A673 (cell line): ENCODE measurements at regions not wholly inside any gene's neighbourhood (a gene's known extent, or its start where the extent isn't known, plus 50 kb on each side); places are given as distances from the start of the nearest gene placed in this dataset.

Experiments
- BruUV-seq: library from RNA; stranded (reverse); fragments of 400-500 nt; replicated peaks from 2 replicates; lab custom pipeline; 2021; lab: Mats Ljungman, UMichigan
- CTCF ChIA-PET: fragments of 300-600 bp; sonication (Branson Sonifier 250); formaldehyde crosslinking; loops from one replicate; lab custom pipeline; 2022; ENCODE audit warnings: antibody characterized with exemption; lab: Charles Lee
- POLR2A ChIA-PET: fragments of 300-600 bp; sonication (Branson Sonifier 250); formaldehyde crosslinking; loops from one replicate; lab custom pipeline; 2022; ENCODE audit warnings: antibody characterized with exemption; ENCODE audit not compliant: low non-redundant PET; lab: Charles Lee
- DNase-seq: peaks from one replicate; pipeline ENCODE4 v3.0.0-alpha.2; 2015; ENCODE audit warnings: low spot score
- H3K27ac ChIP-seq: fragments of 200-600 bp; sonication (generic); 2 replicates; pipeline ENCODE4 v1.5.1; 2016; ENCODE audit warnings: mixed run types, low read depth, mild to moderate bottlenecking, mixed read lengths, antibody characterized with exemption, low read length; ENCODE audit not compliant: poor library complexity, severe bottlenecking
- H3K27me3 ChIP-seq: fragments of 200-600 bp; sonication (generic); replicated peaks from 2 replicates; pipeline ENCODE4 v1.6.1; 2017; ENCODE audit warnings: mixed run types, low read depth, mild to moderate bottlenecking, mixed read lengths, antibody characterized with exemption, low read length; ENCODE audit not compliant: insufficient read depth, poor library complexity
- H3K36me3 ChIP-seq: fragments of 200-600 bp; sonication (generic); 2 replicates; pipeline ENCODE4 v1.6.1; 2016; ENCODE audit warnings: mixed run types, mild to moderate bottlenecking, mixed read lengths, antibody characterized with exemption, low read length; ENCODE audit not compliant: insufficient read depth, poor library complexity, severe bottlenecking
- H3K4me1 ChIP-seq: fragments of 200-600 bp; sonication (generic); 2 replicates; pipeline ENCODE4 v1.6.1; 2017; ENCODE audit warnings: mixed run types, mild to moderate bottlenecking, mixed read lengths, antibody characterized with exemption, low read length; ENCODE audit not compliant: insufficient read depth, poor library complexity, severe bottlenecking
- H3K4me3 ChIP-seq: fragments of 200-600 bp; sonication (generic); 2 replicates; pipeline ENCODE4 v1.5.1; 2016; ENCODE audit warnings: low read depth, mixed run types, mild to moderate bottlenecking, mixed read lengths, low read length; ENCODE audit not compliant: poor library complexity, severe bottlenecking
- H3K9me3 ChIP-seq: fragments of 200-600 bp; sonication (generic); 2 replicates; pipeline ENCODE4 v1.6.1; 2016; ENCODE audit warnings: mixed run types, low read depth, mild to moderate bottlenecking, mixed read lengths, antibody characterized with exemption, low read length; ENCODE audit not compliant: poor library complexity, severe bottlenecking
- CTCF ChIP-seq: fragments of 300-800, 200-600 bp; sonication (generic); conservative IDR thresholded peaks from 2 replicates; pipeline ENCODE4 v1.5.1; 2017; ENCODE audit warnings: low read depth, mild to moderate bottlenecking, antibody characterized with exemption, low read length, moderate library complexity, mixed read lengths
- EZH2 ChIP-seq: fragments of 200-600 bp; sonication (generic); IDR thresholded peaks from 2 replicates; pipeline ENCODE4 v1.6.1; 2017; ENCODE audit warnings: borderline replicate concordance, low read depth, mild to moderate bottlenecking, mixed read lengths, antibody characterized with exemption, low read length; ENCODE audit not compliant: poor library complexity, severe bottlenecking
- intact Hi-C: fragments of 100-400 bp; cut with micrococcal nuclease; formaldehyde crosslinking; loops from one replicate; pipeline ENCODE4 v1.10.0; 2022; ENCODE audit not compliant: unreplicated experiment

- POLR2A ChIA-PET: no interaction called here
- no TSS peak for BruUV-seq
- TF ChIP-seq EZH2: no peak
- CTCF ChIA-PET: no interaction called here
- Histone ChIP-seq H3K4me3 (no peak overlapping the region), H3K27ac (no peak overlapping the region), H3K27me3 (no peaks in the 10 kb centered on the region), H3K4me1 (no peaks in the 10 kb centered on the region), H3K9me3 (peaks cover 8% of the 10 kb centered on the region), H3K36me3 (no peaks in the 10 kb centered on the region)
- DNase-seq: no peak
- intact Hi-C loops: no loop called here
Measured at GRCh38 chr4:36492041-36492440, 210.6 kb downstream of the DTHD1 start.

GRCh38 chr4:36492590-36492989 is 211.2 kb downstream of the DTHD1 start:
- BruUV-seq: no TSS peak
- TF ChIP-seq CTCF (no peak), EZH2 (no peak)
- Histone ChIP-seq H3K27me3 (no peaks in the 10 kb centered on the region), H3K36me3 (no peaks in the 10 kb centered on the region), H3K27ac (no peak overlapping the region), H3K9me3 (peaks cover 8% of the 10 kb centered on the region), H3K4me3 (no peak overlapping the region), H3K4me1 (no peaks in the 10 kb centered on the region)
- intact Hi-C loops: no loop called here
- POLR2A ChIA-PET: no interaction called here
- CTCF ChIA-PET: no interaction called here
- DNase-seq: no peak

GRCh38 chr4:36493251-36493650 is 211.8 kb downstream of the DTHD1 start:
- DNase-seq: no peak
- H3K4me3 ChIP-seq: no peak overlapping the region
- H3K27me3 ChIP-seq: no peaks in the 10 kb centered on the region
- no peaks in the 10 kb centered on the region for H3K4me1 ChIP-seq
- intact Hi-C loops: no loop called here
- no peak overlapping the region for H3K27ac ChIP-seq
- TF ChIP-seq CTCF (no peak), EZH2 (no peak)
- H3K36me3 ChIP-seq: no peaks in the 10 kb centered on the region
- POLR2A ChIA-PET: no interaction called here
- no TSS peak for BruUV-seq
- H3K9me3 ChIP-seq: peaks cover 8% of the 10 kb centered on the region
- CTCF ChIA-PET: no interaction called here

DNA sequence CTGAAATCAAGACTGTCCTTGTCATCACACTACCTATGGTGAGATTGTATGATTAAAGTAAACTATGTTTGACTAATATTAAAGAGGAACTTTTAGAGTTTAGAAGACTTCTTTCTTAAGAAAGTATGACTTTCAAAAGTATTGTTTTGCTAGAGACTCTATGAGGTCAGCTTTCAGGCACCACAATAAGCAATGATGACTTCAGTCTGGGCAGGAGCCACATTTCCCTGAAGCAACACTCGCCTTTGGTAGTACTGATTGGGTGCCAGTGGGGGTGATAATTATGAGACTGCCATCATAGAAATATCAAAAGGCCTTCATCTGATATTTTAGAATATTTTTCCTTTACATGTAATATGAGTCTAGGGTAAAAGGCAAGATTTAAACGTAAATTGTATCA is 212.6 kb downstream of the DTHD1 start:
- no TSS peak for BruUV-seq
- Histone ChIP-seq H3K27me3 (no peaks in the 10 kb centered on the region), H3K9me3 (peaks cover 9% of the 10 kb centered on the region), H3K27ac (no peak overlapping the region), H3K4me3 (no peak overlapping the region), H3K4me1 (no peaks in the 10 kb centered on the region), H3K36me3 (no peaks in the 10 kb centered on the region)
- no peak for TF ChIP-seq CTCF
- TF ChIP-seq EZH2: no peak
- intact Hi-C loops: no loop called here
- no peak for DNase-seq
- ChIA-PET CTCF (no interaction called here), POLR2A (no interaction called here)
